GM18505 (cell line): ENCODE measurements at regions not wholly inside any gene's neighbourhood (a gene's known extent, or its start where the extent isn't known, plus 50 kb on each side); places are given as distances from the start of the nearest gene placed in this dataset.

Experiments
- ATAC-seq: cut with Tn5 transposase; IDR thresholded peaks from one replicate; pipeline ENCODE4 v1.9.1; 2021; ENCODE audit not compliant: unreplicated experiment
- POLR2A ChIP-seq: IDR thresholded peaks from 4 replicates; pipeline ENCODE4 v1.6.1; 2011; ENCODE audit warnings: borderline replicate concordance; ENCODE audit not compliant: insufficient read depth, insufficient read length; ENCODE audit errors: extremely low read depth

GRCh38 chr4:137106733-137107132, 425.6 kb downstream of the PCDH18 start:
- no peak for ATAC-seq
- TF ChIP-seq POLR2A, result no peak

- TF ChIP-seq POLR2A, result no peak
These were observed 426.0 kb downstream of the PCDH18 start for GRCh38 chr4:137106287-137106686.

DNA sequence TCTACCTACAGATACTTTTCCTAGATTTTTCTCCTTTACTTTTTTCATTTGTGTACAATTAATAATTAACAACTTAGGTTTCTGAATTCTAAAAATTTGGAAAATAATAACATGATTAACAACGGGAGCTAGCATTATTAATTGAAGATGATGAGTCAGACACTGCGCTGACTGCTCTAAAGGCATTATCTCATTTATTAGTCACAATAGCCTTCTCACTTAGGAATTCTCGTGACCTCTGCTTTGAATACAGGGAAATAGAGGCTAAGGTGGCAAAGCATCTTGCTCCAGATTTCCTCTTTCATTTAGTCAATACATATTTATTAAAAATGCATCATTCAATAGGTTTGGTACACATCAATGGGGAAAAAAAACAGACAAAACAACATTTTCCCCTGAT, 441.3 kb downstream of the PCDH18 start:
- no peak for TF ChIP-seq POLR2A
- ATAC-seq, result no peak

More at GRCh38 chr4:137106287-137106686, 426.0 kb downstream of the PCDH18 start:
- ATAC-seq, result no peak

DNA sequence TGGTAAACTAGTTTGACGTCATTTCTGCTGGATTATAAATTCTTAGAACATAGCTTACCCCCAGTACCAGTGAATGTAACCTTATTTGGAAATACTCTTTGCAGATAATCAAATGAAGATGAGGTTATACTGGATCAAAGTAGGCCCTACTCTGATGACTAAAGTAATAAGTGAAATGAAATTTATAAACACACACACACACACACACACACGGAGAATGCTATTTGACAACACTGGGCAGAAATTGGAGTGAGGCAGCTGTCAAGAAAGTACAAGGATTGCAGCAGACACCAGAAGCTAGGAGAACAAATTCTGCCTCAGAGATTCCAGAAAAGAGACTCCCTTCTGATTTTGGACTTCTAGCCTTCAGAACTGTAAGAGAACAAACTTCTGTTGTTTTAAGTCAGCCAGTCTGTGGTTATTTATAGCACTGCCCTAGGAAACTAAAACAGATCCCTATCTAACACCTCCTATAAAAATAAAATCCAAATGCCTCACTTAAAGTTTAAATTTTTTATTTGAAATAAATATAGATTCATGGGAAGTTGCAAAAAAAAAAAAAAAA, 448.6 kb downstream of the PCDH18 start:
- no peak for TF ChIP-seq POLR2A
- ATAC-seq, result no peak

DNA sequence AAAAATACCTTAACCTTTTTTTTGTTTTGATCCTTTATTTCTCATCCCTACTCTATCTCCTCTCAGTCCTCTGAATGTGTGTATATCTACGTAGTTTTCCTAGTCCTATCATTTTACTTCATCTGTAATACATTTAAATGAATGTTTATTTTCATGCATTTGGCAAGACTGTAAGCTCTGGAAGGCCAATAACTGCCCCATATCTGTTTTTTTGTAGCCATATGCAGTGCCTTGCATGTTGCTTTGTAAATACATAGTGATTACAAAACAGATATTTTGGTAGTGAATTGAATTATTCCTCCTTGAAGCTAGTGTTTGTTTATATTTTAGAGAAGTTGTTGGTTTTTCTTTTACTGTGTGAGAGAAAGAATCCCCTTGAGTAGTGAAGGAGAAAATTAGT, 450.2 kb downstream of the PCDH18 start:
- no peak for ATAC-seq
- no peak for TF ChIP-seq POLR2A

- TF ChIP-seq POLR2A, result no peak
- no peak for ATAC-seq
These were observed 455.4 kb downstream of the PCDH18 start for GRCh38 chr4:137076908-137077307.

GRCh38 chr4:137075586-137075985, 456.7 kb downstream of the PCDH18 start:
- no peak for ATAC-seq
- no peak for TF ChIP-seq POLR2A

DNA sequence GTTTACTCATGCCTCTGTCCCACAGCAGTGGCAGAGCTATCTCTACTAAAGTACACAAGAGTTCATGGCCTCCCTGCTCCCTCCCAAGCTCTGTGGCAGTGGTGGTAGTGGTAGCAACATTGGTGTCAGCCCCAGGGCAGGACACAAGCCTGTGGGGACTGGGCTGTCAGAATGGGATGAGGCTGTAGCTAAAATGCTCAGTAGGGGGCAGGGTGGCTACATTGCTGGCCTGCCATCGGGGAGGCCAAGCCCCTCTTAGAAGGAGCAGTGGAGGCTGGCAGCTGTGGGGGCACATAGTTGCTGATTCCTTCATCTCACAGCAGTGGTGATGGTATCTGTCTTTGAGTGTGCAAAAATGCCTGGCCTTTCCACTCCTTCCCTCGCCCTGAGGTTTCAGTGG, 461.7 kb downstream of the PCDH18 start:
- no peak for TF ChIP-seq POLR2A
- ATAC-seq, result no peak

DNA sequence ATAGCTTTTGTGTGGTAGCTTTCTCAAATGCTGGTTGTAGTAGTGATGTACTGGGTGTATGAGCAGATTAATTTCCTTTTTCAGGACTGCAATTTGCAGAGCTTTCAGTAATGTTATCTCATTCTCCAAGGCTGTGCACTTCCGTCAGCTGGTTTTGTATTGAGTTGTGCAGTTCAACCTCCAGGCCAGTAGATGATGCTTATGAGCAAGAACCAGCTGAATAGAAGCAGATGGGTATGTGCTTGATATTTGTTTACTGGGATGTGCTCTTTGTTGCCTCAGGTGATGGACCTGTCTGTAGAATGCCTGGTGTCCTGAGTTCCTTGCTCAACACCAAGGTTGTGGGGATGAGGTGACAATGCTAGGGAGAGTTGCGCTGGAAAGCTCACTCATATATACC, 462.8 kb downstream of the PCDH18 start:
- no peak for TF ChIP-seq POLR2A
- ATAC-seq, result no peak

DNA sequence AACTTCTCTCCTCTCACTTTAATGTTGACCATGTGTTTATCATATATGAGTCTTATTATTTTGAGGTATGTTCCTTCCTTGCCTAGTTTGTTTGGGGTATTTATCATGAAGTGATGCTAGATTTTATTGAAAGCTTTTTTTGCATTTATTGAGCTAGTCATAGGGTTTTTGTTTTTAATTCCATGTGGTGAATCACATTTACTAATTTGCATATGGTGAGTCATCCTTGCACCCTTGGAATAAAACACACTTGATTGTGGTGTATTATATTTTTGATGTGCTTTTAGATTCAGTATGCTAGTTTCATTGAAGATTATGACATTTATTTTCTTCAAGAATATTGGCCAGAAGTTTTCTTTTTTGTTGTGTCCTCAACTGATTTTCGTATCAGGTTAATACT, 464.6 kb downstream of the PCDH18 start:
- ATAC-seq, result no peak
- no peak for TF ChIP-seq POLR2A

DNA sequence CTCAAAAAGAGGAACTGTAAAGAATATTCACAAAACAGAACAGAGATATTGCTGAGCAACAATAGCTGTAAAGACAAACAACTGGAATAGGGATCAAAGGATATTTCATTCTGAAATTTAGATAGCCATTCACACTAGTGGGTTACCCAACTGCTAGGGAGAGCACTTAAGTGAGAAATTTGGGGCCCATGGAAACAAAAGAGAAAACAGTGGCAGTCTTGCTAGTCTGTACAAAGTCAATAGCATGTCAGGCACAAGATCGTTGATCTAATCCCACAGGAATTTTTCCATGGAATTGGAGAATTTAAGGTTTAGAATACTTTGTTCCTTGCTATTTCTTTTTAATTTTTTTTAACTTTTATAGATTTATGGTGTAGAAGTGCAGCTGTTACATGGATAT, 467.0 kb downstream of the PCDH18 start:
- no peak for TF ChIP-seq POLR2A
- no peak for ATAC-seq

- ATAC-seq, result no peak
- TF ChIP-seq POLR2A, result no peak
These were observed 468.3 kb downstream of the PCDH18 start for GRCh38 chr4:137063961-137064360.

DNA sequence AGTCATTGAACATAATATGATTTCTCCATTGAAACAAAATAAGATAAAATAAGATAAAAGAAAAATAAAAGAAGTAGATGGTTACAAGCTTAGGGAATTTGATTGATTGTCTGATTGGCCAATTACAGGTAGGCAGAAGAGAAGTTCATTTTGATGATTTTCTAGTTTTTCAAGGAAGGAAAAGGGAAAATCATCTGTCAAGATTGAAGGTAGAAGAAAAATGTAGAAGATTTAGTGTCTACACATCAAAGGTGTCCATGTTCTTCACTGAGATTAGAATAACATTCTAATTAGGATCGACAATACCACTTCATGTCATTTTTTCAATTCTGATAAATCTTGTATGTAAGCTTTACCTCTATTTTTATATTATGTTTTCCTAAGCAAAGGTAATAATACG, 489.1 kb downstream of the PCDH18 start:
- ATAC-seq, result no peak
- no peak for TF ChIP-seq POLR2A

- no peak for ATAC-seq
- no peak for TF ChIP-seq POLR2A
These were observed 492.9 kb downstream of the PCDH18 start for GRCh38 chr4:137039370-137039769.

- ATAC-seq, result no peak
- no peak for TF ChIP-seq POLR2A
These were observed 500.1 kb downstream of the PCDH18 start for GRCh38 chr4:137032222-137032621.
